SK-N-MC (cell line): ENCODE measurements at regions not wholly inside any gene's neighbourhood (a gene's known extent, or its start where the extent isn't known, plus 50 kb on each side); places are given as distances from the start of the nearest gene placed in this dataset.

Experiments
- EZH2 ChIP-seq: fragments of 200-600 bp; sonication (generic); IDR thresholded peaks from one replicate; pipeline ENCODE4 v1.6.1; 2017; ENCODE audit warnings: antibody characterized with exemption
- FOXP2 ChIP-seq: optimal IDR thresholded peaks from 2 replicates; pipeline ENCODE3; 2011; ENCODE audit warnings: mild to moderate bottlenecking, moderate library complexity; ENCODE audit not compliant: insufficient read depth; ENCODE audit errors: extremely low read length, control extremely low read depth
- POLR2AphosphoS5 ChIP-seq: IDR thresholded peaks from 2 replicates; pipeline ENCODE4 v1.6.1; 2012; ENCODE audit warnings: mild to moderate bottlenecking, low read depth, low read length, borderline replicate concordance

- TF ChIP-seq POLR2AphosphoS5 (no peak), EZH2 (no peak), FOXP2 (no peak)
Measured at GRCh38 chr6:169393753-169394152, 140.1 kb upstream of the THBS2 start.
